ENCODE measurements at regions not wholly inside any gene's neighbourhood (a gene's known extent, or its start where the extent isn't known, plus 50 kb on each side); places are given as distances from the start of the nearest gene placed in this dataset.

- H3K9me2 ChIP-seq (replicated peaks; ENCODE audit: control insufficient read depth, low read length): no peaks in the 10 kb centered on the region
- H3K79me2 ChIP-seq (ENCODE audit: control insufficient read depth, low read length): no peaks in the 10 kb centered on the region
- H3K27ac ChIP-seq (ENCODE audit: low read depth, low read length): no peak overlapping the region
- no peaks in the 10 kb centered on the region for H4K20me1 ChIP-seq (ENCODE audit: control insufficient read depth, insufficient read depth, low read depth, low read length)
- no peaks in the 10 kb centered on the region for H3K9me3 ChIP-seq (ENCODE audit: control insufficient read depth, insufficient read depth, low read length)
- no peak overlapping the region for H3K4me2 ChIP-seq (ENCODE audit: low read length)
- no peaks in the 10 kb centered on the region for H3K36me3 ChIP-seq (ENCODE audit: control insufficient read depth, low read length)
- H3K4me3 ChIP-seq (ENCODE audit: low read length): no peak overlapping the region
- H3F3A ChIP-seq (ENCODE audit: control insufficient read depth, insufficient read depth): no peaks in the 10 kb centered on the region
- H3K27me3 ChIP-seq (ENCODE audit: control insufficient read depth, low read length): peaks cover 8% of the 10 kb centered on the region
- TF ChIP-seq CTCF (IDR thresholded peaks at IDR 0.05; ENCODE audit: low read depth, low read length, poor library complexity, severe bottlenecking) (no peak), EZH2phosphoT487 (IDR thresholded peaks at IDR 0.05; ENCODE audit: borderline replicate concordance, low read length) (no peak)
- no peaks in the 10 kb centered on the region for H3K4me1 ChIP-seq (ENCODE audit: control insufficient read depth, low read length)
Measured at GRCh38 chr6:131459005-131459404, 114.0 kb upstream of the ARG1 start.

GRCh38 chr6:131460614-131461000 is 112.4 kb upstream of the ARG1 start:
- H3K27ac ChIP-seq (ENCODE audit: low read depth, low read length): no peak overlapping the region
- H3K27me3 ChIP-seq (ENCODE audit: control insufficient read depth, low read length): peaks cover 8% of the 10 kb centered on the region
- no peak overlapping the region for H3K4me2 ChIP-seq (ENCODE audit: low read length)
- H3K9me3 ChIP-seq (ENCODE audit: control insufficient read depth, insufficient read depth, low read length): no peaks in the 10 kb centered on the region
- H3K36me3 ChIP-seq (ENCODE audit: control insufficient read depth, low read length): no peaks in the 10 kb centered on the region
- no peaks in the 10 kb centered on the region for H3K79me2 ChIP-seq (ENCODE audit: control insufficient read depth, low read length)
- no peak for TF ChIP-seq CTCF (IDR thresholded peaks at IDR 0.05; ENCODE audit: low read depth, low read length, poor library complexity, severe bottlenecking)
- TF ChIP-seq EZH2phosphoT487 (IDR thresholded peaks at IDR 0.05; ENCODE audit: borderline replicate concordance, low read length): no peak
- no peak overlapping the region for H3K4me3 ChIP-seq (ENCODE audit: low read length)
- no peaks in the 10 kb centered on the region for H4K20me1 ChIP-seq (ENCODE audit: control insufficient read depth, insufficient read depth, low read depth, low read length)
- no peaks in the 10 kb centered on the region for H3F3A ChIP-seq (ENCODE audit: control insufficient read depth, insufficient read depth)
- no peaks in the 10 kb centered on the region for H3K9me2 ChIP-seq (replicated peaks; ENCODE audit: control insufficient read depth, low read length)
- no peaks in the 10 kb centered on the region for H3K4me1 ChIP-seq (ENCODE audit: control insufficient read depth, low read length)

GRCh38 chr6:131469130-131469529 is 103.9 kb upstream of the ARG1 start:
- no peaks in the 10 kb centered on the region for H3F3A ChIP-seq (ENCODE audit: control insufficient read depth, insufficient read depth)
- no peaks in the 10 kb centered on the region for H3K9me3 ChIP-seq (ENCODE audit: control insufficient read depth, insufficient read depth, low read length)
- no peak overlapping the region for H3K4me2 ChIP-seq (ENCODE audit: low read length)

More at GRCh38 chr6:131469130-131469529, 103.9 kb upstream of the ARG1 start:
- Histone ChIP-seq H3K9me2 (replicated peaks; ENCODE audit: control insufficient read depth, low read length) (no peaks in the 10 kb centered on the region), H3K4me3 (ENCODE audit: low read length) (no peak overlapping the region), H3K4me1 (ENCODE audit: control insufficient read depth, low read length) (no peaks in the 10 kb centered on the region), H4K20me1 (ENCODE audit: control insufficient read depth, insufficient read depth, low read depth, low read length) (no peaks in the 10 kb centered on the region), H3K27ac (ENCODE audit: low read depth, low read length) (no peak overlapping the region), H3K36me3 (ENCODE audit: control insufficient read depth, low read length) (no peaks in the 10 kb centered on the region), H3K27me3 (ENCODE audit: control insufficient read depth, low read length) (peaks cover 5% of the 10 kb centered on the region; the same call in 1 of the 2 replicates), H3K79me2 (ENCODE audit: control insufficient read depth, low read length) (no peaks in the 10 kb centered on the region)
- TF ChIP-seq EZH2phosphoT487 (IDR thresholded peaks at IDR 0.05; ENCODE audit: borderline replicate concordance, low read length) (no peak), CTCF (IDR thresholded peaks at IDR 0.05; ENCODE audit: low read depth, low read length, poor library complexity, severe bottlenecking) (no peak)

Measured in DOHH2 (cell line).